ENCODE measurements at regions not wholly inside any gene's neighbourhood (a gene's known extent, or its start where the extent isn't known, plus 50 kb on each side); places are given as distances from the start of the nearest gene placed in this dataset.
"Not testable (repeated sequence)": the region's sequence is repeated elsewhere in the genome, so short reads cannot be mapped to it uniquely, and the experiment has no call there.

- H3K4me3 Mint-ChIP-seq: no peak overlapping the region
- H3K27ac Mint-ChIP-seq: no peak overlapping the region
- H3K9me3 Mint-ChIP-seq: no peaks in the 10 kb centered on the region
- no peaks in the 10 kb centered on the region for H3K4me1 Mint-ChIP-seq
- H3K27me3 Mint-ChIP-seq: peaks cover 2% of the 10 kb centered on the region
- no peaks in the 10 kb centered on the region for H3K36me3 Mint-ChIP-seq
Observed at GRCh38 chr6:4367643-4368042, 232.3 kb upstream of the ECI2 start.

DNA sequence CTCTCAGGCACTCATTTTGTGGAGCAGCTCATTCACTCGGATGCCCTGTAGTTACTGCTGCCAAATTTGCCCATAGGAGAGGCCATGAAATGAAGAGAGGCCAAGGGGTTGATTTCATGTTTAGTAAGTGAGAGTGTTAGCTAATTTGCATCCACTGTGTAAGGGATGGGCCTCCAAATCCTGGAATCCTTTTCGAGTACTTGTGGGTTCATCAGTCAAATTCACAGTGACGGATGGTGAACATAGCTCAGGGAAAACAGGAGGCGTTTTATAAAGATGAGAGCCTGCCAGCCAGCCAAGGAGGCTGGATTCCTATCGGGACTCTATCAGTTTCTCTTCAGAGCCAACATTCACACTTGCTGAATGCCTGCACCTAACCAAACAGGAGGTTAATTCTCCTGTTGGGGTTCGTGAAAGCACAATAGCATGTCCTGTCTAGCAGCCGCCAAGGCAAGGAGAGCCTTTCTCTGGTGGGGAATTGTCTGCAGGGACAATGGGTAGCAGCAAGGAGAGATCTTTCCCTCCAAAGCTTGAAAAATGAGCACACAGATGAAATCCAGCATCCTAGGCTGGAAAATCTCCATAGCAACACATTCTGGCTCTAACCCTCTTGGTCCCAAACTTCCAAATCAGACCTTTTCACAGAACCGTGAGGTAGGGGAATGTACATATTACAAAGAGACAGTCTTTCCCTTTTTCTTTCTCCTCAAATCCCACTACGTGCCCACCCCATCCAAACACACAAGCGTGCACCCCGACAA, 231.4 kb upstream of the ECI2 start:
- Mint-ChIP-seq H3K4me1 (no peaks in the 10 kb centered on the region), H3K4me3 (no peak overlapping the region), H3K36me3 (no peaks in the 10 kb centered on the region), H3K27me3 (peaks cover 2% of the 10 kb centered on the region), H3K27ac (no peak overlapping the region), H3K9me3 (no peaks in the 10 kb centered on the region)

GRCh38 chr6:4365686-4366085, 230.3 kb upstream of the ECI2 start:
- Mint-ChIP-seq H3K27me3 (peaks cover 4% of the 10 kb centered on the region), H3K9me3 (no peaks in the 10 kb centered on the region), H3K4me3 (no peak overlapping the region), H3K36me3 (no peaks in the 10 kb centered on the region), H3K4me1 (no peaks in the 10 kb centered on the region), H3K27ac (no peak overlapping the region)

DNA sequence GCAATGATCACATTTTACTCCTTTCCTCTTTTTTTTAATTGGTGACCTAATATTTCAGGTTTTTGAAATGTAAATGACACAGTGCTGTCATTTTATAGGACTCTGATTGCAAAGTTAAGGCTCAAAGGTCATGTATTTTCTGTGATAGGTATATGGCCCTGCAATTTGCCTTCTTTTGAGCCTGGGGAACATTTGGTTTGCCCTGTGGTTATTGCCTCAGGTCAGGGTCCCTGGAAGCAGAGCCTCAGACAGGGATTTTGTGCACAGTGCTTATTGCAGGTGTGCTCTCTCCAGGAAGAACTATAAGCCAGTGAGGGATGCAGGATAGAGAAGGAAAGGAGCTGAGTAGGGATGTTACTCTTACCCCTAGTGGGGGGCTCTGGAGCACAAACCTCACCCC, 229.3 kb upstream of the ECI2 start:
- Mint-ChIP-seq H3K36me3 (no peaks in the 10 kb centered on the region), H3K4me1 (no peaks in the 10 kb centered on the region), H3K27me3 (peaks cover 4% of the 10 kb centered on the region), H3K27ac (no peak overlapping the region), H3K4me3 (no peak overlapping the region), H3K9me3 (no peaks in the 10 kb centered on the region)

- Mint-ChIP-seq H3K4me1 (no peaks in the 10 kb centered on the region), H3K27ac (no peak overlapping the region), H3K27me3 (peaks cover 4% of the 10 kb centered on the region)
Observed at GRCh38 chr6:4364172-4364571, 228.8 kb upstream of the ECI2 start.

GRCh38 chr6:4363656-4364055, 228.3 kb upstream of the ECI2 start:
- H3K36me3 Mint-ChIP-seq: no peaks in the 10 kb centered on the region
- no peaks in the 10 kb centered on the region for H3K9me3 Mint-ChIP-seq
- no peaks in the 10 kb centered on the region for H3K4me1 Mint-ChIP-seq
- no peak overlapping the region for H3K4me3 Mint-ChIP-seq
- H3K27ac Mint-ChIP-seq: no peak overlapping the region
- H3K27me3 Mint-ChIP-seq: peaks cover 4% of the 10 kb centered on the region

More at GRCh38 chr6:4364172-4364571, 228.8 kb upstream of the ECI2 start:
- no peak overlapping the region for H3K4me3 Mint-ChIP-seq
- H3K36me3 Mint-ChIP-seq: no peaks in the 10 kb centered on the region
- H3K9me3 Mint-ChIP-seq: no peaks in the 10 kb centered on the region

GRCh38 chr6:4362326-4362725, 227.0 kb upstream of the ECI2 start:
- no peaks in the 10 kb centered on the region for H3K4me1 Mint-ChIP-seq
- H3K27me3 Mint-ChIP-seq: peaks cover 7% of the 10 kb centered on the region
- H3K4me3 Mint-ChIP-seq: no peak overlapping the region
- H3K9me3 Mint-ChIP-seq: no peaks in the 10 kb centered on the region
- no peak overlapping the region for H3K27ac Mint-ChIP-seq
- H3K36me3 Mint-ChIP-seq: no peaks in the 10 kb centered on the region

DNA sequence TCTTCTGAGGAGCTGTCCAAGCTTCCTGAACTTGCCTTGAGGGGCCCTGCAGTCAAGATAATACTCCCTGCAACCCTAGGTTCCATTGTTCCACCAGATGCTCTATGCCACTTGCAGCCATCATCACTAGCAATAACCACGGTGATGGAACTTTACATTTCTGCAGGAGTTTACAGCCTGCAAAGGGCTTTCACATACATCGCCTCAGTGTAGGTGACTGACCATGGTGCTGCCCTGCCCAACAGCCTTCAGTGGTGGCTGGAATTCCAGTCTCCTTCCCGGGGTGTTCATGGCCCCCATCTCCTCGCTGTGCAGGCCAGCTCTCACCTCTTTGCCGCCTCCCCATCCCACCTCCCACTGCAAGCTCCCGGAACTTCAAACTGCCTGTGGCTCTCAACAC, 225.5 kb upstream of the ECI2 start:
- Mint-ChIP-seq H3K27ac (no peak overlapping the region), H3K4me3 (no peak overlapping the region), H3K9me3 (no peaks in the 10 kb centered on the region), H3K4me1 (no peaks in the 10 kb centered on the region), H3K27me3 (peaks cover 6% of the 10 kb centered on the region), H3K36me3 (no peaks in the 10 kb centered on the region)

DNA sequence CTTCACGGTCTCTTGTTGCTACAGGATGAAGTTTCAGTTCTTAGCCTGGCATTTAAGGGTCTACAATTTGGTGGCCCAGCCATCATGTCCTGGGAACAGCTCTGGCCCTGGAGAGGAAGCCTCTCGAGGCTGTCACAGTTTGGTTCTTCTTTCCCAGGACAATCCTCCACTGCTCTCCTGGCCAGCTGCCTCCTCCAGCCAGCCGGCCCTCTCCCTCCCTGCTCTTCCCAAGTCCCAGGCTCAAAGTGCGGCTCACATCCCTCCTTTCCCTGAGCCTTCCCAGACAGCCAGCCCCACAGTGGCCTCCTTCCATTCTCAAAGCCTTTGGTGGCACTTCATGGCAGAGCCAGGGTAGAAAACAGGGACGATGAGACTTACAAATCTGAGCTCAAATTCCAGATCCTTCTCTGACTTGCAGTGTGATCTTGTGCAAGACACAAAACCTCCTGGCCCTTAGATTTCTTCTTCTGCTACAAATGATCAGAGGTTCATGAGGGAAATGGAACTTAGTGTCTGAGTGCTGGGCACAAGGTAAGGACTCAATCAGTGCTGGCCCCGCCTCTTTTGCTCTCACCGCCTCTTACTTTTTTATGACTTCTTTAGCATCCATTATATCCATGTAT, 223.8 kb upstream of the ECI2 start:
- H3K4me3 Mint-ChIP-seq: no peak overlapping the region
- no peaks in the 10 kb centered on the region for H3K4me1 Mint-ChIP-seq
- H3K9me3 Mint-ChIP-seq: no peaks in the 10 kb centered on the region
- peaks cover 6% of the 10 kb centered on the region for H3K27me3 Mint-ChIP-seq
- H3K27ac Mint-ChIP-seq: no peak overlapping the region
- H3K36me3 Mint-ChIP-seq: no peaks in the 10 kb centered on the region

GRCh38 chr6:4358414-4359107, 223.2 kb upstream of the ECI2 start:
- Mint-ChIP-seq H3K27ac (no peak overlapping the region), H3K27me3 (peaks cover 6% of the 10 kb centered on the region), H3K4me3 (no peak overlapping the region), H3K36me3 (no peaks in the 10 kb centered on the region), H3K4me1 (no peaks in the 10 kb centered on the region), H3K9me3 (no peaks in the 10 kb centered on the region)

DNA sequence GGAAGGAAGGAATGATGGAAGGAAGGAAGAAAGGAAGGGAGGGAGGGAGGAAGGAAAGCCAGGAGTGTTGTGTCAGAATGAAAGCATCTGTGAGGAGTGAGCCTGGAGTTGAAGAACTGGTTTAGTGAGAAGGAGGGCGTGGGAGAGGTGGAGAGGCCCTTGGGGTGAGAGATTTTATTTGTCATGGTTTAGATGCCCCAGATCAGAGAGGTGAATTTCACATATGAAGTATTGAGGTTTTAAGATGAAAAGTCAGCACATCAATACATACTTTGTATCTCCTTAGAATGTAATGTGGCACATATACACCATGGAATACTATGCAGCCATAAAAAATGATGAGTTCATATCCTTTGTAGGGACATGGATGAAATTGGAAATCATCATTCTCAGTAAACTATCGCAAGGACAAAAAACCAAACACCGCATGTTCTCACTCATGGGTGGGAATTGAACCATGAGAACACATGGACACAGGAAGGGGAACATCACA, 222.3 kb upstream of the ECI2 start:
- H3K27ac Mint-ChIP-seq, H3K9me3 Mint-ChIP-seq, H3K36me3 Mint-ChIP-seq, H3K4me3 Mint-ChIP-seq, H3K27me3 Mint-ChIP-seq, H3K4me1 Mint-ChIP-seq: not testable (repeated sequence)

GRCh38 chr6:4356899-4357659, 221.7 kb upstream of the ECI2 start:
- Mint-ChIP-seq H3K4me1 (no peaks in the 10 kb centered on the region), H3K27ac (no peak overlapping the region), H3K9me3 (no peaks in the 10 kb centered on the region), H3K27me3 (peaks cover 6% of the 10 kb centered on the region), H3K4me3 (no peak overlapping the region), H3K36me3 (no peaks in the 10 kb centered on the region)

GRCh38 chr6:4355241-4355640, 219.9 kb upstream of the ECI2 start:
- no peak overlapping the region for H3K4me3 Mint-ChIP-seq
- H3K27ac Mint-ChIP-seq: no peak overlapping the region
- H3K9me3 Mint-ChIP-seq: no peaks in the 10 kb centered on the region
- H3K4me1 Mint-ChIP-seq: no peaks in the 10 kb centered on the region
- H3K36me3 Mint-ChIP-seq: no peaks in the 10 kb centered on the region
- peaks cover 4% of the 10 kb centered on the region for H3K27me3 Mint-ChIP-seq

DNA sequence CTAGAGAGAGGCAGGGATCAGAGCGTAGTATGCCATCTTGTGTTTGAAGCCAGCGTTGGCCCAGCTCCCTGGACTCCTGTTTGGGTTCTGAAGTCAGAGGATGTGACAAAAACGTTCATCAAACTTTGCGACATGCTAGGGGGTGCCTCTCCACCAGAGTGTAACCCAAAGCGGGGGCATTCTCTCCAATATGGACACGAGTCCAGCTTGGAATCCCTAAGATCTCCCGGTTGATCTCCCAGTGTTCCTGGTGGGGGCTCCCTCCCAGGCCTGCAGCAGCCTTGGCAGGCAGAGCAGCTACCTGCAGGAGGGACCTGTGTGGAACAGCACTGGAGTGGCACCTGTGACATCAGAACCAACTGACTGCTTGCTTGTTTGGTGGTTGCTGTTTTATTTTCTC, 218.8 kb upstream of the ECI2 start:
- Mint-ChIP-seq H3K4me3 (no peak overlapping the region), H3K4me1 (no peaks in the 10 kb centered on the region), H3K36me3 (no peaks in the 10 kb centered on the region), H3K27ac (no peak overlapping the region), H3K27me3 (peaks cover 4% of the 10 kb centered on the region), H3K9me3 (no peaks in the 10 kb centered on the region)

DNA sequence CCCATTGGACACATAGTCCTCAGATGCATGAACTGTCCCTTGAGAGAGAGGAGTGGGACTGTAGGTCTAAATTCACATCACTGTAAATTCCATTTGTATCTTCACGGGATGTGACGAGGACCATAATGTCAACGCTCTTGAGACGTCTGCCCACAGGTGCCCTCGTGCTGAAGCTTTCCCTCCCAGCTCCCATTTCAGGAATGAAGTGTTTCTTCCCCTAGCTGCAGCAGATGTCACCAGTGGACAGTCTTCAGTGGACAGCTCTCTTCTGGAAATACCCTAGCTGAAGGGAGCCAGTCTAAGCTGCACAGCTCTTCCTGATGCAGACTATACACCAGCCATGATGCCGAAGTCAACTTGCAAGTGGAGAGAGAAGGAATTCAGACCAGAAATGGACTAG, 217.4 kb upstream of the ECI2 start:
- Mint-ChIP-seq H3K9me3 (no peaks in the 10 kb centered on the region), H3K4me3 (no peak overlapping the region), H3K36me3 (no peaks in the 10 kb centered on the region), H3K27me3 (peaks cover 4% of the 10 kb centered on the region), H3K4me1 (no peaks in the 10 kb centered on the region), H3K27ac (no peak overlapping the region)

- Mint-ChIP-seq H3K9me3 (no peaks in the 10 kb centered on the region), H3K27me3 (peaks cover under 1% of the 10 kb centered on the region), H3K4me3 (no peak overlapping the region), H3K4me1 (no peaks in the 10 kb centered on the region), H3K27ac (no peak overlapping the region), H3K36me3 (no peaks in the 10 kb centered on the region)
Observed at GRCh38 chr6:4352322-4352669, 216.9 kb upstream of the ECI2 start.
